NCI-H446 (cell line): ENCODE measurements at regions not wholly inside any gene's neighbourhood (a gene's known extent, or its start where the extent isn't known, plus 50 kb on each side); places are given as distances from the start of the nearest gene placed in this dataset.

Experiments
- DNase-seq, 2 experiments: peaks; one replicate each; lab custom pipeline; 2025; lab: John Stamatoyannopoulos, UW

- DNase-seq: no peak
Measured at GRCh38 chr2:125070726-125071505, 1045.8 kb downstream of the CNTNAP5 start.

GRCh38 chr2:125073440-125073839 lies 1048.4 kb downstream of the CNTNAP5 start:
- DNase-seq: no peak

DNA sequence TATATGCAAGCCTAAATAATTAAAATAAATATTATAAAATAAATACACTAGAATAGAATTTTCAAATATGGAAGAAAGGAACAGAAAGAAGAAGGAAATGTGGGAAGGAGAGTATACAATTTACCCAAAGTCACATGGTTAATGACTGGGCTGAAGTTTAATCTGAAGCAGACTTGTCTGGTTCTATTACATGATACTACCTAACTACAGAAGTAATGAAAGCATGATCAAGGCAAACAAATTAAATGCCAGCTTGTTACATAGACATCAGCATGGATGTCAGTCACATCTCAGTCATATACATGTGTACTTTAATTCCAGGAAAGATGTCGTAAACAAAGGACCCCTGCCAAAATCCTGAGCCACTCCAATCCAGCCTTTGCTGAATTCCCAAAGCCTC lies 1060.8 kb downstream of the CNTNAP5 start:
- DNase-seq: no peak

DNA sequence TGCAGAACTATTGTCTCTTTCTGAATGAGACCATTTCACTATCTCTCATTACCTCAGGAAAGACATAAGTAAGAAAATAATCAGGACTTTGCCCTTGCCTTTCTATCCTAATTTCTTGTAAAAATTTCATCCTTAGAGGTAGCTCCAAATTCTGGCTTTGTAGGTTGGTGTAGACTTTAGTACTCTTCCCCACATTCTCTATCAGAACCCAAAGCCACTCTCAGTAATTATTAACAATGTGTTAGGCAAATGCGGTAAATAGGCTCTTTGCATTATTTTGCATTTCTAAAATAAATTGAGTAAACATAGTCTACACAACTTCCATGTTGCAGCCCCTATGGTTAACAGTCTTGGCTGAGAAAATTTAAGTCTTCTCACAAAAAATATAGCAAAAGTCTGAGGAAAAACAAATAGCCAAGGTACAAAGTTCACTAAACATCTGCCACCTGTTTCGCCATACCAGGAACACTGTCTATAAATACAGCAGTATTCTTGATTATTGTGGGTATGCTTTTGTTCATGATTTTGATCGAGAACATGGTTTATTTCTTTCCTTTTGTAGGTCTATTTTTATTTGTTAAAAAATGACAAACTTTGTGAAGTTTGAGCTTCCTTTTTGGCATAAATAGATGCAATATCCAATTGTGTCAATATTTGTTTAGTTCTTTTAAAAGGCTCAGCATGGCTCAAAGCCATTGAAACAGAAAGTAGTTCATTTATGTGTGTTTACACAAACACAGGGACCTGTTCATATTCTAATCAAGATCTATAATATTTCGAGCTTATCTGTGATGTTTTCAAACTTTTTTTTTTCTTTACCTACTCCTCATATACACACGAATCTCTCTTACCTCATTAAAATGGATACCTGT lies 1061.5 kb downstream of the CNTNAP5 start:
- DNase-seq: no peak

- no peak for DNase-seq
Measured at GRCh38 chr2:125092276-125093009, 1067.4 kb downstream of the CNTNAP5 start.

DNA sequence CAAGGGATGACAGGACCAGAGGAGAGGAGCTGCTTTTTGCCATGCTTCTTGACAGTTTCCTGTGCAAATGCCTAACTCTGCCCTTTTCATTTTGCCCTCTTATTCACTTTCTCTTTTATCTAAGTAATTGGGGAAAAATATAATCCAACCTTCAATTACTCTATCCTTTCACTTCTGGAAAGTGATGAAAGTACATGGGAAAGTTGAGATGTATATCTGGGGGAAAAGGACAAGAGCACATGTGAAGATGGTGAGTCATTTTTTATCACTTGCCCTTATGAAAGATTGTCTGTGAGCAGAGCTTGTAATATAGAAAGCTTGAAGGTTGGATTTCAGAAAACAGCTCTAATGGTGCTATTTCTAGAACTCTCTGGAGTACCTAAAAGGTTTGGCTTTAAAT lies 1070.7 kb downstream of the CNTNAP5 start:
- no peak for DNase-seq

- no peak for DNase-seq
Measured at GRCh38 chr2:125106710-125107109, 1081.6 kb downstream of the CNTNAP5 start.

DNA sequence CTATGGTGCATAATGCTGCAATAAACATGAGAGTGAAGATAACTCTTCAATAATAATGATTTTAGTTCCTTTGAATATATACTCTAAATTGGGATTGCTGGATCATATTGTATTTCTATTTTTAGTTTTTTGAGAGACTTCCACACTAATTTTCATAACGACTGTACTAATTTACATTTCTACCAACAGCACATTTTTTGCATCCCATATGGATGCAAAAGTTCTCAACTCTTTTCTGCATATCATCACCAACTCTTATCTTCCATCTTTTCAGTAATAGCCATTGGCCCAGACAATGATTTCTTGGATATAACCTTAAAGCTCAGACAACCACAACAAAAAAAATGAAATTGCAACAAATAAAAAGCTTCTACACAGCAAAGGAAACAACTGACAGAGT lies 1082.4 kb downstream of the CNTNAP5 start:
- no peak for DNase-seq

DNA sequence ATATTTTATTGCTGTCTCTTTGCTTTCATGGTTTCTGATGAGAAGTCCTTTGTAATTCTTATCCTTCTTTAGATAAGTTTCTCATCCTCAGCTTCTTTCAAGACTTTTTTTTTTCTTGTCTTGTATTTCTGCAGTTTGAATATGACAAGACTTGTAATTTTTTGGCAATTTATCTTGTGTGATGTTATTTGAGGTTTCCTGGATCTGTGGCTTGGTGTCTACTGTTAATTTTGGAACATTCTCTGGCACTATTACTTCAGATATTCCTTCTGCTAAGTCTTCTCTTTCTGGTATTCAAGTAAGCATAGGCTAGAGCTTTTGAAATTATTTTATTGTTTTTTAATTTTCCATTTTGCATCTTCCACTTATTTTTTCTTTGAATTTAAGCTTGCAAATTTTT lies 1083.2 kb downstream of the CNTNAP5 start:
- no peak for DNase-seq

GRCh38 chr2:125125902-125126301 lies 1100.8 kb downstream of the CNTNAP5 start:
- no peak for DNase-seq

DNA sequence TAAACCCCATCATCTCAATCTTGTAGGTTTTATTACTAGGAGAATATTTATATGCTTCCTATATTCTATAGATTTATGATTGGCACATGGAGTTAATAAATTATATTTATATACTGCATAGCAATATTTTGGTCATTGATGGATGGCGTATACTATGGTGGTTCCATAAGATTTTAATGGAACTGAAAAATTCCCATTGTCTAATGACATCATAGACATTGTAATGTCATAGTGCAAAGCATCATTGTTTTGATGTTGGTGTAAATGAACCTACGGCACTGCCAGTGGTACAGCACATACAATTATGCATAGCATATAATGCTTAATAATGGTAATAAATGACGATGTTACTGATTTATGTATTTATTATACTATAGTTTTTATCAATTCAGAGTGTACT lies 1135.9 kb downstream of the CNTNAP5 start:
- no peak for DNase-seq

GRCh38 chr2:125167152-125167551 lies 1142.1 kb downstream of the CNTNAP5 start:
- no peak for DNase-seq

GRCh38 chr2:125167820-125168219 lies 1142.7 kb downstream of the CNTNAP5 start:
- no peak for DNase-seq

DNA sequence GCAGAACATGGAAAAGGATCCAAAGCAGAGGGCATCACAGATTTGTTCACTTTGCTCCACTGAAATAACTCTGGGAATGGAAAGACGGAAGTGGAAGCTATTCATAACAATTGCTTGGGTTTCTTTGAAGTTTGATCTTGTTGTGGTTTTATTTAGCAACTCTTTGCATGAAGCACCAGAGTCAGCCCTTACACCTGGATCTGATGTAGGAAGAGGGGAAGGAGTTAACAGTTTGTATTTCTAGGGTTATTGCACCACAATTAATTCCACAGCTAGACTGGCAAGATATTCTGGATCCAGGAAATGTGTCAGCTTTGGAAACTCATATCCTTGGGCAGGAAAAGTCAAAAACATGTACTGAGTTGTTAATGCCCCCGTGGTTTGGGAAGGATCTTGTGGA lies 1143.4 kb downstream of the CNTNAP5 start:
- DNase-seq: no peak

DNA sequence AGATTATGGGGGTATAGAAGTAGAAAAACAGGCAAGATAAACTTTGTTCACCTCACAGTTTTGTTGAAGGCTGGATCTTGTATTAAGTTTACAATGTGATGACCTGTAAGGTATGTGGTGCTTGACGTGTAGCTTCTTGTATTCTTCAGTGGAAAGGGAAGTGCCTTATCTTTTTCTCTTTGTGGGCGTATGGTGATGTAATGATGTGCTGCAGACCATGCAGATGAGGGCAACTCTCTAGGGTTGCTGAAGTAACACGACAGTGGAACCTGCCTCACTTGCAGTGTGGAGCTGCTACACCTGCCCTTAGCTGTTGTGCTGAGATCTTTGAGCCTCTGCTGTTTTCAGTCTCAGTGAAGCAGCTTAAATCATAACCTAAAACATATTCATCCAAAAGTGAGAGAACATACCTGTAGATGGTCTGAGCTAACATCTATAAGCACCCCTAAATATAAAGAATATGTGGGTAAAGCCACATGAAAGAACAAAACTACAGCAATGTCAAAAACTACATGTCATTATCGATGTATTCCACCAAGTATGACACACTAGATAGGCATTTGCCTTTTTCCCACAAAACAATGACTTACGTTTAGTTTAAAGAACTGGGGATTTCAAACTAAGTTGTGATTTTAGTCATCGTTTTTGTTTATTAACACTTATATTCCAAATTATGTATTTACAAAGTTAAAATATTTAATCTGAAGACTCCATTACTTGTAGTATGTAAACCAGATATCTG lies 1144.1 kb downstream of the CNTNAP5 start:
- no peak for DNase-seq

DNA sequence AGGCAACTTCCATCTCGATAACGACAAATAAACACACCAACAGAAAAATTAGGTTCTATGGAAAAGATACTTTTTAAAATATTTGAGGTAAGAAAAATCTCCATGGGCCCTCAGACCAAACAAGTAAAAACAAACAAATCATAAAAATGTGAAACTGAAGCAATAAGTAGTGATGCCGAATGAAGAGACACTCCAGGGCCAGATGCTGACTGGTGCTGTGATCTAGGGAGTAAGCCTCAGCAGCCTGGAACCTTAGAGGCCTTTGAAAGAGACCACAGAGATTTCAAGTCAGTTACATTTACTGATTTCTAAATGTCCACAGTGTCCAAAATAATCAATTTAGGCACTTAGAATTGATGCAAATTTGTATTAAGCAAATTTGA lies 1144.7 kb downstream of the CNTNAP5 start:
- DNase-seq: no peak

GRCh38 chr2:125172181-125172580 lies 1147.1 kb downstream of the CNTNAP5 start:
- DNase-seq: no peak

GRCh38 chr2:125175415-125175814 lies 1150.3 kb downstream of the CNTNAP5 start:
- DNase-seq: no peak

DNA sequence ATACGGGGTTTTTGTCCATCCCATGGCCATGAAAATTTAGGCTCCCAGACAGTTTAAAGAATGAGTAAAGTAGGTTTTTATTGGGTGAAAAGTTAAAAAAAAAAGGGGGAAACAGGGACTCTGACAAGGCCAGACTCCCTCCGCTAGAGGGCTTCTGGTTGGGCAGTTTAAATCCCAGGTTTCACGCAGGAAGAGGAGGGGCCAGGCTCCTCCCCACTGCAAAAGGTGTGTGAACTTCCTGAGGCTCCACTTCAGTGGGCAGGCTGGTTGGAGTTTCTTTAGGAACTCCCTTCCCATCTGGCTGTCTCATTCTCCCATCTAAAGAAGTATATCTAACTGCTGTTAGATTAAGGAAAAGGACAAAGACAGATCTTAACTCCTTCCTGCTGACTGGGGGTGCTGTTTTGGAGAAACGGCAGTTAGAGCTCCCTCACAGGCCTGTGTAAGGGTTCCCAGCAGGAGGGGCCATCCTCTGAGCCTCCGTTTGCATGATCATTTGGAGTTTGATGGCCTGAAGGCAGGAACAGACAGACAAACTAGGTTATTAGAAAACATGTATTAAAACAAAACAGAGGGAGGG lies 1160.7 kb downstream of the CNTNAP5 start:
- no peak for DNase-seq

DNA sequence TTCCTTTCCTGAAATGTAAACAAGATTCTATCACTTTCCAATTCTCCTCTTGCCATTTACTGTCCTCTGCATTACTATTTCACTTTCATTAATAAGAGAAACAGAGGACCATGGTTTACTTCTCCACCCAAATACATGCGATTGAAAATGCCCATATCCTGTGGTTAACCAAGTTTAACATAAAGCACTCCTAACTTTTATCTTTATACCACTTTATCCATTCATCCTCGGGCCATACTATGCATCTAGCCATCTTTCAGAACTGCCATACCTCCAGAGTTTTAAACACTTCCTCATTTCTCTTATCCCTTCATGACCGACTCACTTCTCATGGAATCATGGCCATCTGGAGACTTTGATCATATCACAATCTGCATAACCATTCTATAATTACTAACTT lies 1182.3 kb downstream of the CNTNAP5 start:
- DNase-seq: no peak

DNA sequence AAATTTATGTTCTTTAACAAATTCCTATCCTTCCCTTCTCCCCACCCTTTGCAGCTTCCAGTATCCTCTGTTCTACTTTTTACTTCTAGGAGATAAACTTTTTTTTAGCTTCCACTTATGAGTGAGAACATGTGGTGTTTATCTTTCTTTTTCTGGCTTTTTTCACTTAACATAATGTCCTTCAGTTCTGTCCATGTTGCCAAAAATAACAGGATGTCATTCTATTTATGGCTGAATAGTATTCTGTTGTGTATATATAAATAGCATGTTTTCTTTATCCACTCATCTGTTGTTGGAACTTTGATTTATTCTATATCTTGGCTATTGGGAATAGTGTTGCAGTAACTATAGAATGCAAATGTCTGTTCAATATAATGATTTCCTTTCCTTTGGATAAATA lies 1191.2 kb downstream of the CNTNAP5 start:
- DNase-seq: no peak

GRCh38 chr2:125224188-125224587 lies 1199.1 kb downstream of the CNTNAP5 start:
- no peak for DNase-seq
